ENCODE measurements at regions not wholly inside any gene's neighbourhood (a gene's known extent, or its start where the extent isn't known, plus 50 kb on each side); places are given as distances from the start of the nearest gene placed in this dataset.
"Not testable (repeated sequence)": the region's sequence is repeated elsewhere in the genome, so short reads cannot be mapped to it uniquely, and the experiment has no call there.

GRCh38 chr5:67870662-67871061 lies 344.9 kb upstream of the PIK3R1 start:
- Mint-ChIP-seq H3K4me1 (no peaks in the 10 kb centered on the region), H3K27me3 (ENCODE audit: low read depth) (no peaks in the 10 kb centered on the region), H3K9me3 (peaks cover 25% of the 10 kb centered on the region), H3K4me3 (no peak overlapping the region), H3K36me3 (peaks cover 5% of the 10 kb centered on the region; the same call in 1 of the 2 replicates), H3K27ac (no peak overlapping the region)
- DNase-seq (ENCODE audit: low spot score) (no peak), ATAC-seq (no peak)
- ChIA-PET CTCF (no interaction called here), POLR2A (no interaction called here)
- no peak for TF ChIP-seq MLX (CRISPR knock-in tag; IDR thresholded peaks at IDR 0.05)
- TF ChIP-seq EMX1 (CRISPR knock-in tag; IDR thresholded peaks at IDR 0.05) = no peak
- no peak for TF ChIP-seq PRRX2 (CRISPR knock-in tag; IDR thresholded peaks at IDR 0.05)
- no peak for TF ChIP-seq FOXP1 (CRISPR knock-in tag; IDR thresholded peaks at IDR 0.05; ENCODE audit: borderline replicate concordance)
- TF ChIP-seq NFE2L1 (CRISPR knock-in tag; IDR thresholded peaks at IDR 0.05) = no peak
- TF ChIP-seq KAT7 (CRISPR knock-in tag; IDR thresholded peaks at IDR 0.05; ENCODE audit: borderline replicate concordance) = no peak
- no peak for TF ChIP-seq ESRRA (CRISPR knock-in tag; IDR thresholded peaks at IDR 0.05; ENCODE audit: borderline replicate concordance)
- no peak for TF ChIP-seq MAX (CRISPR knock-in tag; IDR thresholded peaks at IDR 0.05)
- TF ChIP-seq IRF1 (CRISPR knock-in tag; IDR thresholded peaks at IDR 0.05) = no peak
- no peak for TF ChIP-seq JAZF1 (CRISPR knock-in tag; IDR thresholded peaks at IDR 0.05)
- TF ChIP-seq RELA (CRISPR knock-in tag; IDR thresholded peaks at IDR 0.05; ENCODE audit: borderline replicate concordance) = no peak
- no peak for TF ChIP-seq GRHL2 (CRISPR knock-in tag; IDR thresholded peaks at IDR 0.05; ENCODE audit: insufficient replicate concordance, severe bottlenecking)
- TF ChIP-seq ARID4B (CRISPR knock-in tag; IDR thresholded peaks at IDR 0.05; ENCODE audit: borderline replicate concordance) = no peak
- no peak for TF ChIP-seq E2F5 (CRISPR knock-in tag; IDR thresholded peaks at IDR 0.05)
- no peak for TF ChIP-seq ZNF281 (CRISPR knock-in tag; IDR thresholded peaks at IDR 0.05)
- no peak for TF ChIP-seq TCF7 (CRISPR knock-in tag; IDR thresholded peaks at IDR 0.05; ENCODE audit: low read depth)
- TF ChIP-seq GTF2I (CRISPR knock-in tag; conservative IDR thresholded peaks at IDR 0.05) = no peak
- no peak for TF ChIP-seq PRDM15 (CRISPR knock-in tag; IDR thresholded peaks at IDR 0.05)

GRCh38 chr5:67864335-67864734 lies 351.2 kb upstream of the PIK3R1 start:
- CTCF ChIA-PET; H3K27me3 Mint-ChIP-seq (ENCODE audit: low read depth); POLR2A ChIA-PET; H3K36me3 Mint-ChIP-seq; DNase-seq (ENCODE audit: low spot score); H3K27ac Mint-ChIP-seq; ATAC-seq; H3K4me1 Mint-ChIP-seq; H3K4me3 Mint-ChIP-seq: not testable (repeated sequence)
- peaks cover 41% of the 10 kb centered on the region for H3K9me3 Mint-ChIP-seq

All from WTC11 (cell line).